ENCODE measurements at regions not wholly inside any gene's neighbourhood (a gene's known extent, or its start where the extent isn't known, plus 50 kb on each side); places are given as distances from the start of the nearest gene placed in this dataset.

- intact Hi-C loops (cut with micrococcal nuclease): no loop called here
- CTCF ChIA-PET: interaction anchor here (0.6 to 1.7 kb wide), 3 partner anchors 57 to 1413 kb away, joined by 3 to 5 read pairs (median 4); no protein-coding TSS in a partner anchor
- Mint-ChIP-seq H3K27ac (ENCODE audit: low read depth, unreplicated experiment) (no peak overlapping the region), H3K4me3 (ENCODE audit: unreplicated experiment) (no peak overlapping the region), H3K36me3 (ENCODE audit: insufficient read depth, unreplicated experiment) (no peaks in the 10 kb centered on the region), H3K4me1 (ENCODE audit: insufficient read depth, unreplicated experiment) (no peaks in the 10 kb centered on the region), H3K27me3 (ENCODE audit: insufficient read depth, unreplicated experiment) (no peaks in the 10 kb centered on the region), H3K9me3 (ENCODE audit: unreplicated experiment) (no peaks in the 10 kb centered on the region)
- DNase-seq (ENCODE audit: unreplicated experiment): no peak
- POLR2A ChIA-PET: interaction anchor here (1.2 kb wide), 1 partner anchor 9 kb away, joined by 3 read pairs; no protein-coding TSS in a partner anchor
- BruUV-seq (replicated peaks): no TSS peak
- TF ChIP-seq CTCF (IDR thresholded peaks at IDR 0.05; ENCODE audit: unreplicated experiment): no peak
These were observed 630.1 kb downstream of the TOX3 start for GRCh38 chr16:51916814-51917213.

- TF ChIP-seq CTCF (IDR thresholded peaks at IDR 0.05; ENCODE audit: unreplicated experiment): no peak
- Mint-ChIP-seq H3K9me3 (ENCODE audit: unreplicated experiment) (no peaks in the 10 kb centered on the region), H3K27me3 (ENCODE audit: insufficient read depth, unreplicated experiment) (no peaks in the 10 kb centered on the region), H3K4me3 (ENCODE audit: unreplicated experiment) (no peak overlapping the region), H3K36me3 (ENCODE audit: insufficient read depth, unreplicated experiment) (no peaks in the 10 kb centered on the region), H3K27ac (ENCODE audit: low read depth, unreplicated experiment) (no peak overlapping the region), H3K4me1 (ENCODE audit: insufficient read depth, unreplicated experiment) (no peaks in the 10 kb centered on the region)
- intact Hi-C loops (cut with micrococcal nuclease): no loop called here
- no peak for DNase-seq (ENCODE audit: unreplicated experiment)
- ChIA-PET POLR2A (interaction anchor here (1.2 kb wide), 1 partner anchor 9 kb away, joined by 3 read pairs; no protein-coding TSS in a partner anchor), CTCF (interaction anchor here (0.6 to 1.7 kb wide), 3 partner anchors 57 to 1412 kb away, joined by 3 to 5 read pairs (median 4); no protein-coding TSS in a partner anchor)
- no TSS peak for BruUV-seq (replicated peaks)
These were observed 630.7 kb downstream of the TOX3 start for GRCh38 chr16:51916231-51916630.

- ChIA-PET CTCF (interaction anchor here (1.0 kb wide), 1 partner anchor 16 kb away, joined by 3 read pairs; no protein-coding TSS in a partner anchor), POLR2A (no interaction called here)
- H3K4me1 Mint-ChIP-seq (ENCODE audit: insufficient read depth, unreplicated experiment): no peaks in the 10 kb centered on the region
- no peaks in the 10 kb centered on the region for H3K9me3 Mint-ChIP-seq (ENCODE audit: unreplicated experiment)
- no peak overlapping the region for H3K4me3 Mint-ChIP-seq (ENCODE audit: unreplicated experiment)
- no peak for DNase-seq (ENCODE audit: unreplicated experiment)
- BruUV-seq (replicated peaks): no TSS peak
- H3K27me3 Mint-ChIP-seq (ENCODE audit: insufficient read depth, unreplicated experiment): no peaks in the 10 kb centered on the region
- no peaks in the 10 kb centered on the region for H3K36me3 Mint-ChIP-seq (ENCODE audit: insufficient read depth, unreplicated experiment)
- H3K27ac Mint-ChIP-seq (ENCODE audit: low read depth, unreplicated experiment): no peak overlapping the region
- intact Hi-C loops (cut with micrococcal nuclease): no loop called here
- no peak for TF ChIP-seq CTCF (IDR thresholded peaks at IDR 0.05; ENCODE audit: unreplicated experiment)
These were observed 639.3 kb downstream of the TOX3 start for GRCh38 chr16:51907680-51908079.

- Mint-ChIP-seq H3K9me3 (ENCODE audit: unreplicated experiment) (no peaks in the 10 kb centered on the region), H3K27ac (ENCODE audit: low read depth, unreplicated experiment) (no peak overlapping the region), H3K36me3 (ENCODE audit: insufficient read depth, unreplicated experiment) (no peaks in the 10 kb centered on the region), H3K27me3 (ENCODE audit: insufficient read depth, unreplicated experiment) (no peaks in the 10 kb centered on the region), H3K4me1 (ENCODE audit: insufficient read depth, unreplicated experiment) (no peaks in the 10 kb centered on the region), H3K4me3 (ENCODE audit: unreplicated experiment) (no peak overlapping the region)
- CTCF ChIA-PET: no interaction called here
- DNase-seq (ENCODE audit: unreplicated experiment): no peak
- no peak for TF ChIP-seq CTCF (IDR thresholded peaks at IDR 0.05; ENCODE audit: unreplicated experiment)
- BruUV-seq (replicated peaks): no TSS peak
- intact Hi-C loops (cut with micrococcal nuclease): no loop called here
- POLR2A ChIA-PET: interaction anchor here (0.6 kb wide), 1 partner anchor 9 kb away, joined by 4 read pairs; no protein-coding TSS in a partner anchor
These were observed 646.6 kb downstream of the TOX3 start for GRCh38 chr16:51900221-51900780.
